Right lobe of liver (tissue), 4 donors: ENCODE measurements at regions not wholly inside any gene's neighbourhood (a gene's known extent, or its start where the extent isn't known, plus 50 kb on each side); places are given as distances from the start of the nearest gene placed in this dataset.

Experiments used
- CTCF ChIP-seq, 4 donors: fragments of 200-600 bp in 3 of 4; fragments of 450-650 bp in 1 of 4; IDR thresholded peaks; one replicate each; pipeline versions ENCODE4 v1.5.1 to v1.8.0; 2016 to 2022; ENCODE audit warnings: antibody characterized with exemption in 4 of 4, mild to moderate bottlenecking in 2 of 4
- POLR2A ChIP-seq: fragments of 450-650 bp; IDR thresholded peaks from one replicate; pipeline ENCODE4 v1.6.1; 2017; ENCODE audit warnings: antibody characterized with exemption, mild to moderate bottlenecking
- donor health status: DM: no; HTN: no; CAD: no.
- donor health status: DM: no; HTN: no; CAD: no.
- donor health status: DM: no; HTN: yes; CAD: no.

GRCh38 chr6:74603322-74604076 is 602.4 kb downstream of the COL12A1 start:
- TF ChIP-seq CTCF (IDR thresholded peaks at IDR 0.05), result no peak
- no peak for TF ChIP-seq POLR2A
